ENCODE measurements at regions not wholly inside any gene's neighbourhood (a gene's known extent, or its start where the extent isn't known, plus 50 kb on each side); places are given as distances from the start of the nearest gene placed in this dataset.

DNA sequence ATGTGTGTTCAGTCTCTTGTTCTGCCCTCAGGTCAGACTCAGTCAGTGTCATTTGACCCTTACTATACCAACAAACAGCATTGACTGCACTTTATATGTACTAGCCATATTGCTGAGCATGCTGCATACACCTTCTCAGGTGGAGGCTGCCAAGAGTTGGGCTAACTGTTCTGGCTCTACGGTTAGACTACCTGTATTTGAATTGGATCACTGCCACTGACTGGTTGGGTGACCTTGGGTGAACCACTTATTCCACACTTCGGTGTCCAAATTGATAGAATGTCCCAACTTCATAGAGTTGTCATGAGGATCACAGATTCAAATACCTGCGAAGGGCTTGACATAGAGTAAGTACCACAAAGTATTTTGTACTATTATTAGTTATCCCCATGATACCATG lies 91.2 kb upstream of the GPR50 start:
- H3K27ac ChIP-seq (ENCODE audit: insufficient read depth, low read length), result no peak overlapping the region
- no peak for TF ChIP-seq EZH2 (IDR thresholded peaks at IDR 0.05; ENCODE audit: low read length, missing control alignments)
- no peak overlapping the region for H3K4me3 ChIP-seq (replicated peaks in 1 of 4; ENCODE audit: control extremely low read depth in 1 of 4, insufficient read depth in 1 of 4, low read depth in 3 of 4, low read length in 4 of 4)
- H3K27me3 ChIP-seq (ENCODE audit: control insufficient read depth, insufficient read depth, low read length), result no peaks in the 10 kb centered on the region
- H3K36me3 ChIP-seq (ENCODE audit: control insufficient read depth, insufficient read depth, low read length), result no peaks in the 10 kb centered on the region
- no peak for DNase-seq (ENCODE audit: low read depth in 2 of 2)
- no peaks in the 10 kb centered on the region for H3K79me2 ChIP-seq (ENCODE audit: control insufficient read depth, insufficient read depth, low read length)
- no peak overlapping the region for H3K4me2 ChIP-seq (ENCODE audit: extremely low read depth, insufficient read depth, low read length)
- no peak overlapping the region for H2AFZ ChIP-seq (ENCODE audit: low read length)
- H3K9ac ChIP-seq (ENCODE audit: insufficient read depth, low read length), result no peak overlapping the region
- no peaks in the 10 kb centered on the region for H3K9me3 ChIP-seq (ENCODE audit: control insufficient read depth, insufficient read depth, low read depth, low read length)
- H4K20me1 ChIP-seq (ENCODE audit: control insufficient read depth, extremely low read depth, insufficient read depth, low read length), result no peaks in the 10 kb centered on the region
- no peaks in the 10 kb centered on the region for H3K4me1 ChIP-seq (ENCODE audit: control insufficient read depth, extremely low read depth, insufficient read depth, low read length)

DNA sequence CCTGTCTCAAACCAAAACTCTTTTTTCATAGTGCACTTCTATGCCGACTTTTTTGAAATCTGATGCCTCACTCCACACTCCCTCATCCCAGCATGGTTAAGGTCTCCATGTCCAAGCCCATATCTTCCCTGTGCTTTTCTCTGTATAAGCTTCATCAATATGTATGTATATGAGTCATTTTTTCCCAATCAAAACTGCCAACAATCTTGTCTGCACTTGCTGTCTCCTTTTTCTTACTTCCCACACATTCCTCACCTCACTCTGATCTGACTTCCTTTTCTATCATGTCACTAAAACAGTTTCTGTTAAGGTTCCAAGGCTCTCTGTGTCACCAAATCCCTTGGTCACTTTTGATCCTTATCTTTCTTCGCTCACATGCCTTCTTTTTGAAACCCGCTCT lies 88.2 kb upstream of the GPR50 start:
- DNase-seq (ENCODE audit: low read depth in 2 of 2), result no peak
- no peaks in the 10 kb centered on the region for H3K27me3 ChIP-seq (ENCODE audit: control insufficient read depth, insufficient read depth, low read length)
- no peak overlapping the region for H3K4me2 ChIP-seq (ENCODE audit: extremely low read depth, insufficient read depth, low read length)
- no peak overlapping the region for H3K9ac ChIP-seq (ENCODE audit: insufficient read depth, low read length)
- no peaks in the 10 kb centered on the region for H3K36me3 ChIP-seq (ENCODE audit: control insufficient read depth, insufficient read depth, low read length)
- H4K20me1 ChIP-seq (ENCODE audit: control insufficient read depth, extremely low read depth, insufficient read depth, low read length), result no peaks in the 10 kb centered on the region
- H3K79me2 ChIP-seq (ENCODE audit: control insufficient read depth, insufficient read depth, low read length), result no peaks in the 10 kb centered on the region
- H3K4me1 ChIP-seq (ENCODE audit: control insufficient read depth, extremely low read depth, insufficient read depth, low read length), result no peaks in the 10 kb centered on the region
- H3K27ac ChIP-seq (ENCODE audit: insufficient read depth, low read length), result no peak overlapping the region
- H3K4me3 ChIP-seq (replicated peaks in 1 of 4; ENCODE audit: control extremely low read depth in 1 of 4, insufficient read depth in 1 of 4, low read depth in 3 of 4, low read length in 4 of 4), result no peak overlapping the region
- no peak for TF ChIP-seq EZH2 (IDR thresholded peaks at IDR 0.05; ENCODE audit: low read length, missing control alignments)
- TF ChIP-seq, protein P1, sequence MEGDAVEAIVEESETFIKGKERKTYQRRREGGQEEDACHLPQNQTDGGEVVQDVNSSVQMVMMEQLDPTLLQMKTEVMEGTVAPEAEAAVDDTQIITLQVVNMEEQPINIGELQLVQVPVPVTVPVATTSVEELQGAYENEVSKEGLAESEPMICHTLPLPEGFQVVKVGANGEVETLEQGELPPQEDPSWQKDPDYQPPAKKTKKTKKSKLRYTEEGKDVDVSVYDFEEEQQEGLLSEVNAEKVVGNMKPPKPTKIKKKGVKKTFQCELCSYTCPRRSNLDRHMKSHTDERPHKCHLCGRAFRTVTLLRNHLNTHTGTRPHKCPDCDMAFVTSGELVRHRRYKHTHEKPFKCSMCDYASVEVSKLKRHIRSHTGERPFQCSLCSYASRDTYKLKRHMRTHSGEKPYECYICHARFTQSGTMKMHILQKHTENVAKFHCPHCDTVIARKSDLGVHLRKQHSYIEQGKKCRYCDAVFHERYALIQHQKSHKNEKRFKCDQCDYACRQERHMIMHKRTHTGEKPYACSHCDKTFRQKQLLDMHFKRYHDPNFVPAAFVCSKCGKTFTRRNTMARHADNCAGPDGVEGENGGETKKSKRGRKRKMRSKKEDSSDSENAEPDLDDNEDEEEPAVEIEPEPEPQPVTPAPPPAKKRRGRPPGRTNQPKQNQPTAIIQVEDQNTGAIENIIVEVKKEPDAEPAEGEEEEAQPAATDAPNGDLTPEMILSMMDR (conservative IDR thresholded peaks at IDR 0.05 in 1 of 2, IDR thresholded peaks at IDR 0.05 in 1 of 2; ENCODE audit: low read depth in 1 of 2, low read length in 2 of 2), result no peak
- no peak overlapping the region for H2AFZ ChIP-seq (ENCODE audit: low read length)
- H3K9me3 ChIP-seq (ENCODE audit: control insufficient read depth, insufficient read depth, low read depth, low read length), result no peaks in the 10 kb centered on the region

DNA sequence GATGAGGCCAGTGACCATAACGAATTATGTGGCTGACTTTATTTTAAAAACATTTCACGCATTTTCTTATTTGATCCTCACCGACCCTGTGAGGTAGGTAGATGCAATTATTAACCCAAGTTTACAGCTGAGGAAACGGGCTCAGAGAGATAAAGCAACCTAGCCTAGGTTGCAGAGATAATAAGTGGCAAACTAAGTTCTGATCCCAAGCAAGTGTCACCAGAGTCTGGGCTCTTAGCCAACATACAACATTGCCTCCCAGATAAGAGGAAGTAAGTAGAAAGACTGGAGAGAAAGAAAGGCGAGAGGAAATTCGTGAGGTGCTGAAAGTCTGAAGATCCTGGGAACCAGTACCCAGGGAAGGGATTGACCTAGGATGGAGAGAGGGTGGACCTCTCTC lies 77.4 kb upstream of the GPR50 start:
- Histone ChIP-seq H3K79me2 (ENCODE audit: control insufficient read depth, insufficient read depth, low read length) (no peaks in the 10 kb centered on the region), H3K9ac (ENCODE audit: insufficient read depth, low read length) (no peak overlapping the region), H3K4me1 (ENCODE audit: control insufficient read depth, extremely low read depth, insufficient read depth, low read length) (no peaks in the 10 kb centered on the region), H3K4me2 (ENCODE audit: extremely low read depth, insufficient read depth, low read length) (no peak overlapping the region), H3K9me3 (ENCODE audit: control insufficient read depth, insufficient read depth, low read depth, low read length) (no peaks in the 10 kb centered on the region), H3K36me3 (ENCODE audit: control insufficient read depth, insufficient read depth, low read length) (no peaks in the 10 kb centered on the region), H3K27me3 (ENCODE audit: control insufficient read depth, insufficient read depth, low read length) (no peaks in the 10 kb centered on the region), H3K4me3 (replicated peaks in 1 of 4; ENCODE audit: control extremely low read depth in 1 of 4, insufficient read depth in 1 of 4, low read depth in 3 of 4, low read length in 4 of 4) (no peak overlapping the region), H4K20me1 (ENCODE audit: control insufficient read depth, extremely low read depth, insufficient read depth, low read length) (no peaks in the 10 kb centered on the region), H2AFZ (ENCODE audit: low read length) (no peak overlapping the region), H3K27ac (ENCODE audit: insufficient read depth, low read length) (no peak overlapping the region)
- no peak for DNase-seq (ENCODE audit: low read depth in 2 of 2)
- TF ChIP-seq, protein P1 (conservative IDR thresholded peaks at IDR 0.05 in 1 of 2, IDR thresholded peaks at IDR 0.05 in 1 of 2; ENCODE audit: low read depth in 1 of 2, low read length in 2 of 2), result no peak
- no peak for TF ChIP-seq EZH2 (IDR thresholded peaks at IDR 0.05; ENCODE audit: low read length, missing control alignments)

All from fibroblast of lung (primary cell).